Activated CD4-positive, alpha-beta T cell treated with anti-CD3 and anti-CD28 coated beads, Interleukin-2, amount 50 U/mL, for 48 hours (primary cell): ENCODE measurements at regions not wholly inside any gene's neighbourhood (a gene's known extent, or its start where the extent isn't known, plus 50 kb on each side); places are given as distances from the start of the nearest gene placed in this dataset.
"Not testable (repeated sequence)": the region's sequence is repeated elsewhere in the genome, so short reads cannot be mapped to it uniquely, and the experiment has no call there.

Source experiments
- DNase-seq, 2 experiments: peaks; one replicate each; pipeline ENCODE4 v3.0.0-alpha.2; 2020

DNA sequence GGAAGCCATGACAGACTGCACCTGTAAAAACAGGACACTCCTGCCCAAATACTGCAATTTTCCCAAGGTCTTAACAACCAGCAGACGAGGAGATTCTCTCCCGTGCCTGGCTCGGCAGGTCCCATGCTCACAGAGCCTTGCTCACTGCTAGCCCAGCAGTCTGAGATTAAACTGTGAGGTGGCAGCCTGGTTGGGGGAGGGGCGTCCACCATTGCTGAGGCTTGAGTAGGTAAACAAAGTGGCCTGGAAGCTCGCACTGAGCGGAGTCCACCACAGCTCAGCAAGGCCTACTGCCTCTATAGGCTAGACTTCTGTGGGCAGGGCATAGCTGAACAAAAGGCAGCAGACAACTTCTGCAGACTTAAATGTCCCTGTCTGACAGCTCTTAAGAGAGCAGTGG lies 80.3 kb downstream of the ANXA5 start:
- DNase-seq: not testable (repeated sequence)

DNA sequence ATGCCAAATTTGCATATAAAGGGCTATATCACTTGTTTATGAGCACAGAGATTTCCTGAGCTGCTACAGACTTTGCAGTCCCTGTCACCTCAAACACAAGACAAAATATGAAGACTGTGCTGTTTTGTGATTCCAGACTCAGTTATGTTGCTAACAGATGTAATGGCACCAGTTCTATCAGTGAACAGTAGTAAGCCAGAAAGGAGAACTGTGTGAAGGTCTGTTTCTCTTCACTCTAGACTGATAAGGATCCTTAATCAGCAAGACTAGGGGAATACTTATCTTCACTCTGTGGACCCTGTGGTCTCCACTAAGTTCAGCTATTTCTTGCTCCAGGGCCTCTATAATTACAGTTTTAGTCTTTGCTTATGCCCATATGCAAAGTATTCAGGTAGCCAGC lies 82.7 kb downstream of the ANXA5 start:
- no peak for DNase-seq

DNA sequence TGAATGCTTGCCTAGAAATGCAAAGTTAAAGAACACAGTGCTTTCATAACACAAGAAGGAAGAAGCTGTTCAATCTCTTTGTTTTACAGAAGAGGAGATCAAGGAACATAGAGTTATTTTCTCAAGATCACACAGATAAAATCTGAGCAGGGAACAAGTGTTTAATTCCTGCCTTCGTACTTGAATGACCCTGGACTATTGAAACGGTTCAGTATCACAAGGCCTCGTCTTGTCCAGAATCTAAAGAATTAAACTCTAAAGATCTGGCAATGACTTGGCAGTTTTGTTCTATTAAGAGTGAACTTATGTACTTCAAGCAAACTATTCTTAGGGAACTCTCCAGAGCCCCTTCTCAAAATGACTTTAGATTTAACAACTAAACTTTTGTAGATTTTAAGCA lies 97.7 kb downstream of the ANXA5 start:
- no peak for DNase-seq

DNA sequence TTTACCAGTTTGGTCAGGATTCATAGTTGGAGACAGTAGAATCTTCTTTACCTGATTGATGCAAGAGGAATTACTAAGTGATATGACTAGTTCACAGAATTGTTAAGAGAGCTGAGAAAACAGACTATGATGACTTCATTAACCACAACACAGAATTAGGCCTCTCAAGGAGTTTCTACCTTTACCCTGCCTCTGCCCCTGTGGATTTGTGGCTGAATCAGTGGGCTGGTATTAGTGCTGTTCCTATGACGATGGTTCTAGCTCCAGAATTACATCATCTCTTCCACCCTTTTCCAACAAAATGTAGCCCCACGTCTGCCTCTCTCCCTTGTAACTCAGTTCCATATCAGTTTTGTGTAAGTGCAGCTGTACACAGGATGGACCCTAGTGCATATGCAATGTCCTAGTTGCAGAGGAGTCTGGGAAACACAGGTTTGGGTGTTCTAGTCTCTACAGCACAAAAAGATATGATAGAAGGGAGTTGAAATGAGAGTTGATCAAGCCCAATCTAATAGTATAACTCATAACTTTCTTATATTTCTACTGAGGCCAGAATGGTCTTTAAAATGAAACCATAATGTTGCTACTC lies 99.3 kb downstream of the ANXA5 start:
- DNase-seq: peak; percentile 5 to 19

DNA sequence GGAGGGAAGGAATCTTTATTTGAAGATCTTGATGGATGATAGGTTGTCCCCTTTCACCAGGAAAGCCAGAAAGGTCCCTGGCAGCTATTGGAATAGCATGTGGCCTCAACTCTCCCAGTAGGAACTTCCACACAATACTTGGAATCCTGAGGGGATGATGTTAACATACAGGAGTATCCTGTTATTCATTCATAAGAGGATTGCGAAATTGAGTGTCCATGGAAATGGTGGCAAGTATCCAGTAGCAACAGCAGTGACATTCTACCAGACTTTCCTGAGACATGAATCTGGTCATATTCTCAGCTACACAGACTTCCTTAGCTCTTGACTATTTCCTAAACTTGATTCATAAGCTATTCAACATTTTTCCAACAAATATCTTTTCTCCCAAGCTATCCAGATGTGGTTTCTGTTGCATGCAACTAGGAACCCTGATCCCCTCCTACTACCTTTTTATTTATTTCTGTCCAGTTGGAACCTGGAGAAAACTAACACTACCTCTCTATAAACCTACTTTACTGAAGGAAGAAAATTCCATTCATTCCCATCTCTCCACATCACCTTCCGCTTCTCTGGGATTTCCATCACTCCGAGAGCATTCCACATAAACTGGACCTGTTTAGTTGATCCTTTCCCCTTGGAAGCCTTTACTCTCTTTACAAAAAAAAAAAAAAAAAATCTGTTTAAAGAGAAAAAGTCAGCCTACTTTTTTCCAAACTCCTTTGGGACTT lies 101.8 kb downstream of the ANXA5 start:
- no peak for DNase-seq

DNA sequence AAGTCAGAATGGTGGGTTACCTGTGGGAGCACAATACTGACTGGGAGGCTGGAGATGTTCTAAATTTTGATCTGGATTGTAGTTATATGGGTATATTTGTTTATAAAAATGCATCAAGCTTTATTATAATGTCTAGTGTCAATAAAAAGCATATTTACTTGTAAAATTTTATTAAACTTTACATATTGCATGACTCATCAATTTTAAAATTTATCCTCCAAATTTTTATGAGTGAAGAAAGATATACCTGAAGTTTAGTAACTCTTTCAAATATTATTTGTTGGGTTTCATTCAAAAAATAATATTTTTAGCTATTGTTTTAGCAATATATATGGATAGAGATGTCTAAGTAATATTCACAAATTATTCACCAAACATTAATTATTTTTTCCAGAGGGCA lies 103.0 kb downstream of the ANXA5 start:
- DNase-seq: no peak

DNA sequence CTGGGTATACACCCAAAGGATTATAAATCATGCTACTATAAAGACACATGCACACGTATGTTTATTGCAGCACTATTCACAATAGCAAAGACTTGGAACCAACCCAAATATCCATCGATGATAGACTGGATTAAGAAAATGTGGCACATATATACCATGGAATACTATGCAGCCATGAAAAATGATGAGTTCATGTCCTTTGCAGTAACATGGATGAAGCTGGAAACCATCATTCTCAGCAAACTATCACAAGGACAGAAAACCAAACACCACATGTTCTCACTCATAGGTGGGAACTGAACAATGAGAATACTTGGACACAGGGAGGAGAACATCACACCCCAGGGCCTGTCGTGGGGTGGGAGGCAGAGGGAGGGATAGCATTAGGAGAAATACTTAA lies 104.5 kb downstream of the ANXA5 start:
- not testable (repeated sequence) for DNase-seq

DNA sequence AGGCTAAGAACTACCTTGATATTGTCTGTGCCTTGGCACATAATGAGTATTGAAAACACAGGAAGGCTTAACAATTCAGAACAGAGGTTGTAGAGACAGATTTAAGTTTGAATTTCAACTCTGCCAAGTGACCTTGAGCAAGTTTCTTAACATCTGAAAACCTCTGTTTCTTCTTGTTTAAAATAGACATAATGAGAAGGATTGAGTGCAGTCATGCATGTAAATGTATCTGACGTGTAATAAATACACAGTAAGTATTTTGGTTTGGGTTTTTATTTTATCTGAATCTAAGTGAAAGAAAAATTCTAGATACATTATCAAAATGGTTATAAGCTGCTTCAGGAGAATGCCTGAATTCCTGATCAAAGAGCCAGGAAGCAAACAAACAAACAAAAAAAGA lies 111.9 kb downstream of the ANXA5 start:
- no peak for DNase-seq

DNA sequence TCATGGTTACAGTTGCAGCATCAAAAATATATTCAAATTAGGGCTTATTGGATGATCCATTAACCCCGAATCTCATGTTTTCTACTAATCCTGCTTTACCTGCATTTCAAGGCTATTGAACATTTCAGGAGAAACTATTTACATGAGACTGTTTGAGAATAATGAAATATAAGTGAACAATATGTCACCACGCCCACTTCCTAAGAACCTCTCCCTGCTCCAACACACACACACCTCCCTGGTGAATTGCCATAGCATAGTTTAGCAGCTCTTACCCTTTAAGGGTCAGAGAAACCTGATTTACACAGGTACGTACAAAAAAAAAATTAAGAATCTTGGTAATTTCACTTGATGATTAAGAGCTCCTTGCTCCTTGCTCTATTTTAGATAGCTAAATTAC lies 113.4 kb downstream of the ANXA5 start:
- no peak for DNase-seq

DNA sequence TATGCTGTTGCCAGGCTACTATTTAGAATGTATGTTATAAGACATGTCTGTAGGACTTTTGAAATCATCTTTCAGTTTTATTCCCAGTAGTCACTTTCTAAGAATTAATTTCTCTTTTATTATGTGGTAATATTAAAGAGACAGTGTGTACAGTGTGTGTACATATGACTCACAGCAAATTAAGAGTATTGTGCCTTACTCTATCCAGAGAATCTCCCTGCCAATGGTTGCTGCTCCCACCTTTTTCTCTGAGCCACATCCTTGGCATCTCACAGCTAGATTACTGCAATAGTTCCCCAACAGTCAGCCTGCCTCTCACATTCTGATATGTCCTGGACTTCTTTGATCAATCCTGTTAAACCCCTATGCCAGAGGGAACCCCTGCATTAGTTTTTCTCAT lies 114.5 kb downstream of the ANXA5 start:
- DNase-seq: no peak

DNA sequence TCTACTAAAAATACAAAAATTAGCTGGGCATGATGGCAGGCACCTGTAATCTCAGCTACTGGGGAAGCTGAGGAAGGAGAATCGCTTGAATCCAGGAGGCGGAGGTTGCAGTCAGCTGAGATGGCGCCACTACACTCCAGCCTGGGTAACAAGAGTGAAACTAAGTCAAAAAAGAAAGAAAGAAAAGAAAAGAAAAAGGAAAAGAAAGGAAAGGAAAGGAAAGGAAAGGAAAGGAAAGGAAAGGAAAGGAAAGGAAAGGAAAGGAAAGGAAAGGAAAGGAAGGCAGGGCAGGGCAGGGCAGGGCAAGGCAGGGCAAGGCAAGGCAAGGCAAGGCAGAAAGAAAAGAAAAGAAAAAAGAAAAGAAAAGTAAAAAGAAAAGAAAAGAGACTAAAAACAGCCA lies 121.4 kb downstream of the ANXA5 start:
- DNase-seq: not testable (repeated sequence)

DNA sequence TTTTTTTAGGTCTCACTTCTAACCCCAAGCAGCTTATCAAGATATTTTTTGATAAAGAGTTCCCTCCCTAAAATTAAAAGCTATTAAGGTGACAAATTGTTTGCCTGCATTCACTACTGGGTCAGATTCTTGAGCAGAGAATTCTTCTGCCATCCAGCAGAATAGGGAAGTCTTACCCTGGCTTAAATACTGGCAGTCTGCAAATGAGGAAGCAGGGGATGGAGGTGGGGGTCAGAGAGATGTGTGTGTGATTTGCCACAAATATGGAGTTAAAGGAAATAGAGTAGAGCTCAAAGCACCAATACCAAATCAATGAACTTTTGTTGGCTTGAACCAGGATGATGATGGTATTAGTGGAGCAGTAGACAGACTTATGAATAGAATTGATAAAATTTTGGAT lies 122.2 kb downstream of the ANXA5 start:
- DNase-seq: no peak

DNA sequence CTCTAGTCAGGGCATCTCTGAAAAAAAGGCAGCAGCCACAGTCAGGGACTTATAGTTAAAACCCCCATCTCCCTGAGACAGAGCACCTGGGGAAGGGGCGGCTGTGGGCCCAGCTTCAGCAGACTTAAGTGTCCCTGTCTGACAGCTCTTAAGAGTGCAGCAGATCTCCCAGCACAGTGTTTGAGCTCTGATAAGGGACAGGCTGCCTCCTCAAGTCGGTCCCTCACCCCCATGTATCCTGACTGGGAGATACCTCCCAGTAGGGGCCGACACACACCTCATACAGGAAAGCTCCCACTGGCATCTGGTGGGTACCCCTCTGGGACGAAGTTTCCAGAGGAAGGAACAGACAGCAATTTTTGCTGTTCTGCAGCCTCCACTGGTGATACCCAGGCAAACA lies 129.0 kb downstream of the ANXA5 start:
- no peak for DNase-seq

DNA sequence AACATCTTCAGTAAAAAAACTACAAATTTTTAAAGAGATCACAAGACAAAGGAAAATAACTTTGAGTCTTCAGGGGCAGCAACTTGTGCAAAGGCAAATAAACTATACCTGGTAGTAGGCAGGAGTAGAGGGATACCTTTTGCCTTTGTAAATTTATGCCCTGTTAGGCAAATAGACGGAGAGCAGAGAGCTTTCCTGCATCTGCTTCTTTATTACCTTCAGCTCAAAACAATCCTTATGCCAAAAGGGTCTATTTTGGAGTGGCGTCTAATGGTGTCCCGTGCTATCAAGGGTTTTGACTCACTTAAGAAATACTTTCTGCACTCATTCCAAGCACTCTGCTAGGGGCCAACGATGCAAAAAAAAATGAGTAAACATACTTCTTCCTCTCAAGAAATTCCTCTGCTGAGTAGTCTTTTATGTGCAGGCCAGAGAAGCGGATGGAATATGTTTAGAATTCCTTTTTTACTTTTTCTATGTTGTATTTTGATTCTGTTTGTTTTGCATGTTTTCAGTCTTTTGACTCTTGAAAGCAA lies 131.9 kb downstream of the ANXA5 start:
- no peak for DNase-seq

DNA sequence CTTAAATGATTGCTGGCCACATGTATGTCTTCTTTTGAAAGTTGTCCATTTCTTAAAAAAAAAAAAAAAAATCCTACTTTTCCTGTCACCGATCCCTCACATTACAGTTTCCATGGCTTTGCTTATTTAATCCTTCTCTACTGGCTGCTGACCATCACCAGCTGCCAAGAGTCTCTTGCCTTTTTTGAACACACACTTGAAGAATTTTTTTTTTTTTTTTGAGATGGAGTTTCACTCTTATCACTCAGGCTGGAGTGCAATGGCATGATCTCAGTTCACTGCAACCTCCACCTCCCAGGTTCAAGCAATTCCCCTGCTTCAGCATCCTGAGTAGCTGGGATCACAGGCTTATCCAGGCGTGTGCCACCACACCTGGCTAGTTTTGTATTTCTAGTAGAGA lies 134.0 kb downstream of the ANXA5 start:
- DNase-seq: no peak

DNA sequence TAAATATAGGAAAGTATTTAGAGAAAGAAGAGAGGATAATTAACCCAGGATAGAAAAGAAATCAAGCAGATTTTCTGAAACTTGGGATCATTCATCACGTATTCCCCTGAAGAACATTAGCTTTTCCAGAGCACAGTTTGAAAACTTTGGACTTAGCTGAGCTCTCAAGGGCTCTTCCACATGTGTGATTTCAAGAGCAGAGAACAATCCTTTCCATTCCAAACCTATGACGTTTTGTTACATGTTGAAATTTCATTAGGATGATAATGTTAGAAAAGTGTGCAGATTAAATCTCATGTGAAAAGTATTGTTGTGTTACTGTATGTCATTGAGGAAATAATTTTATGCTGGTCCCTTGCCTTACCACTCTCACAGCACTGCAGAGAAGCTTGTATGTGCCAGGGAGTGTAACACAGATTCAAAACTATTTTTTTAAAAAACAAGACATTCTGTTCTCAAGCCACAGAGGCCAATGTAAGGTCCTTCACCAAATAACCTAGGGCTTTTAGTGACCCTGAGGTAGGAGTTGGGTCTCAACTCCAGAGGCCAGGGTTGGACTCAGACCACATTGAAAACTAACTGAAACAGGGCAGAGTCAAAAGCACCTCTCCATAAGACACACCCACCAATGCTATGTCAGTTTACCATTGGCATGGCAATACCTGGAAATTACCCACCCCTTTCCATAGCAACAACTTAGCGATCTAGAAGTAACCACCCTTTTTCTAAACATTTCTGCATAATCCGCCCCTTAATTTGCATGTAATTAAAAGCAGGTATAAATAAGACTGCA lies 141.3 kb downstream of the ANXA5 start:
- DNase-seq: no peak

DNA sequence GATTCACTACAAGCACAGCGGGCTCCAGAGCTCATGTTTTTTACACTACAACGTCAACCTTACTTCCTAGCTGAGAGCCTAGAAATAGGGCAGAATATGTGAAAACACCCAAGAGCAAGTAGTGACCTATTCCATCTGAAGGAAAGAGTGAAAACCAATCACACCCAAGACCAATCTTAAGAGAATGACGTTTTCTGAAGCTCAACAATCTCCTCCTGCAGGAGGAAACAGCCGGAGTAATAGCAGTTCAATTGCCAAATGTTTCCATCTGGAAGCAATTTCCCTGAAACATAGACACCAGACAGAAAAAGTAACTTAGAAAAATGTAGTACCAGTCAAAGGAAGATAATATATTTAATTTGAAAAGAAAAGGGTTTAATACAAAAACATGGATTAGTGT lies 142.4 kb downstream of the ANXA5 start:
- DNase-seq: no peak

DNA sequence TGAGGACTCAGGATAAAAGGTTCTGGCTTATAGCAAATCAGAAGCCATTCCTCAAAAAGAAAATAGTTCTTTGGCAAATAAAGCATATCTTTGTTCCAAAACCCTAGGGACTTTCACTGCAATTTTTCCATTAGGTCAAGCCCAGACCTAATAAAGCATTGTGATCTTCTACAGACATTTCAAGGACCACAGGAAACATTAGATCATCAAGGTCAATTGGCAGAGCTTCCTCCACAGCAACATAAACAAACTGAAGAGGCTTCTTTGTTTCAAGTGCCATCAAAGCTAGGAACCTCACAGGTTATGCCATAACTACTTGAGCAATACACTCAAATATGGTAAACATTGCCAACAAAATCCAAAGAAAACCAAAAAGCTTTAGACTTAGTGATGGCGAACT lies 144.9 kb downstream of the ANXA5 start:
- DNase-seq: no peak

DNA sequence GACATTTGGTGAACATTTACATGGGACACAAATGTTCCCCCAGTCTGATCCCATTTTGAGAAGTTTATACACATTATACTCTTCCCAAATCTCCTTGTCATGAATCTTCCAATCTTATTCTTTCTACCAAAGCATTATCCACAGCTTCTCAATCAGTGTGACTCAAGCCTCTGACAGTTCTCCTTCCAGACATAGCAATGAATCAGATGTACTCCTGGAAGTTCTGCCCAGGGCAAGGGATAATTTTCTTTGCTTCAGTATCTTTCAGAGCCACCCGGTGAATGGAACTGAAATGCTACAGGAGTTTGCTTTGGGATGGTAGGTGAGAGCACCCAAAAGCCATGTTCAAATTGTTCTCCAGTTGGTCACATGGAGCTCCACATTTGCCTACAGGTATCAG lies 145.5 kb downstream of the ANXA5 start:
- no peak for DNase-seq

DNA sequence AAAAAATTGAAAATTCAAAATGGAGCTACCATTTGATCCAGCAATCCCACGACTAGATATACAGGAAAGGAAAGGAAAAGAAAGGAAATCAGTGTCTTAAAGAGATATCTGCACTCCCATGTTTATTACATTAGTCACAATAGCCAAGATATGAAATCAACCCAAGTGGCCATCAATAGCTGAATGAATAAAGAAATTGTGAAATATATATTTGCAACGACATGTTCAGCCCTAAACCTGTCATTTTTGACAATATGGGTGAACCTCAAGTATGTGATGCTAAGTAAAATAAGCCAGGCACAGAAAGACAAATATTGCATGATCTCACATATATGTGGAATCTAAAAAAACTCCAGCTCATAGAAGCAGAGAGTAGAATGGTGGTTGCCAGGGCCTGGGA lies 155.1 kb downstream of the ANXA5 start:
- no peak for DNase-seq

DNA sequence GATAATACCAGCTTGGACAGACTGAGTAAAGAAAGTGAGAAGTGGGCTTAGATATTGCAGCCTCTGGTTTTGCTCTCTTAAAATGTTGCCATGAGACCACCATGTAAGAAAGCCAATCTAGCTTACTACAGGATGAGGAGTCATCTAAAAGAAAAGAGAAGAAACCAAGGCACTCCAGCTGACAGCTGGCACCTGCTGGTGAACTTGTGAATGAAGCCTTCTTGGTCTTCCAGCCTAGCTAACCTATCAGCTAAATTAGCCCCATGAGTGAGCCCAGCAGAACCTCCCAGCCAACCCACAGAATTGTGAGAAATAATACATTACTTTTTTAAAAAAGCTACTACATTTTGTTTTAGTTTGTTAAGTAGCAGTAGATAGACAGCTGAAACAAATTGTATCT lies 154.5 kb upstream of the QRFPR start:
- no peak for DNase-seq

DNA sequence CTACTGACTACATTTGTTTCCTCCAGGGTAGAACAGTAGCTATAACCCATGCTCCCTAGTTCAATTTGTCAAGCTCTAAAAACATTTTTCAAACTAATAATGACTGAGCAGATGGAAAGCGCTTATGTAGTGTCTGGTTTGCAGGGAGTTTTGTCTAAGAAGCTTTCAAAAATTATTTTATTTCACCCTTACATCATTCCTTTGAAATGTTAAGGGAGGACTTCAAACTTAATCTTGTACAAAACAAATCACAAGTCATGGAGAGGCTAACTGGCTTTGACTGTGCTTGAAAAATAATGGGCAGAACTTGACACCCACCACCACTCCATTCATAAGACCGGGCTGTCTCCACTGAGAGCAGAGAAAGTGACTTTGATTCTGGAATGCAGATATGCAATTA lies 153.4 kb upstream of the QRFPR start:
- DNase-seq: no peak

DNA sequence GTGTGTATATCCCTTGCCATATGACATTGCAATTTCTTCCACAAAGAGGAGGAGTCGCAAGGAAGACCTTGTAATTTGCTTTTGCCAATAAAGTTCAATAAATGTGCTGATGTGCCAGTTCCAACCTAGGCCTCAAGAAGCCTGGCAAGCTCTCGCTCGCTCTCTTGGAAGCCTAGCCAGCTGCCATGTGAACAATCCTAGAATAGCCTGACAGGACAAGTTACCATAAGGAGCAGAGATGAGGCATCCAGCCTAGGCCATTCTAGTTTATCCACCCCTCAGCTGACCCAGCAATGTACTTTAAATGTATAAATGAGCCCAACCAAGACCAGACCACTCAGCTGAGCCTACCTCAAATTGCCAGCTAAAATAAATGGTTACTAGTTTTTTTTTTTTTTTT lies 145.7 kb upstream of the QRFPR start:
- no peak for DNase-seq

DNA sequence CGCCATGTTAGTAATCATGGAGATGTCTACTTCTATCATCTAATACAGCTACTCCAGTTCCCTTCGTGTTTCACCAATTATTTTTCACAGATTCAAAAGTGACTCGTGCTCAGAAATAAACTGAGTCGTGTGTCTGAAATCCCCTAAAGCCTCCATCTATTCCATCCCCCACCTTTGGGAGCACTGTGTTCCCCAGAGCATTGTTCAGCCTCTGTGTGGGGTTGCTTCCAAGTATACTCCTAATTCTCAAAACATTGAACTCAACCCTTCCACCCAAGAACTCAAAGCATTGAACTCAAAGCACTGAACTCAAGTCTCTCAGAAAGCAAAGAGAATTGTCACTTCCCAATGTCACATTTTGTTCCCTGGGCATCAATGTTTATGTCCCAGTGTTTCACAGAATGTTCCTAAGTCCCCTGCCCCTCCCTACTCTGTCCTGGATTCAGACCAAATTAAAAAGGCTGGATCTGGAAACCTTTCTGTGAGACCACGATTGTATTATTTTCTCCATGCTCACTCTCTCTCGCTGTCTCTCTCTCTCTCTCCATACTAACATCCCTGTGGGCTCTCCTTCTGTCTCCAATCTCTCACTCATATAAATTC lies 138.5 kb upstream of the QRFPR start:
- DNase-seq: no peak
